OCI-LY7 (cell line): ENCODE measurements at regions not wholly inside any gene's neighbourhood (a gene's known extent, or its start where the extent isn't known, plus 50 kb on each side); places are given as distances from the start of the nearest gene placed in this dataset.

ENCODE experiments used
- BruUV-seq: library from RNA; stranded (reverse); fragments of 400-500 nt; replicated peaks from 2 replicates; lab custom pipeline; 2021; lab: Mats Ljungman, UMichigan
- CTCF ChIA-PET: fragments of 300-600 bp; sonication (Branson Sonifier 250); formaldehyde crosslinking; loops from one replicate; lab custom pipeline; 2022; ENCODE audit warnings: antibody characterized with exemption; ENCODE audit not compliant: unreplicated experiment; lab: Charles Lee
- POLR2A ChIA-PET: fragments of 300-600 bp; sonication (Branson Sonifier 250); formaldehyde crosslinking; loops from one replicate; lab custom pipeline; 2022; ENCODE audit warnings: antibody characterized with exemption; lab: Charles Lee
- DNase-seq: peaks from one replicate; pipeline ENCODE4 v3.0.0-alpha.2; 2015; ENCODE audit warnings: low spot score
- H2AFZ ChIP-seq: fragments of 200-600 bp; sonication (generic), shearing (Covaris generic); 2 replicates; pipeline ENCODE4 v1.6.1; 2014; ENCODE audit warnings: mild to moderate bottlenecking, antibody characterized with exemption, low read length, moderate library complexity
- H3K27ac ChIP-seq: fragments of 200-600 bp; sonication (generic); 2 replicates; pipeline ENCODE4 v1.5.1; 2014; ENCODE audit warnings: mixed run types, low read depth, mild to moderate bottlenecking, moderate library complexity, low read length, inconsistent platforms; ENCODE audit not compliant: poor library complexity, severe bottlenecking
- H3K36me3 ChIP-seq: fragments of 200-600 bp; sonication (generic); 2 replicates; pipeline ENCODE4 v1.6.1; 2014; ENCODE audit warnings: mild to moderate bottlenecking, antibody characterized with exemption, low read length, moderate library complexity, mixed read lengths; ENCODE audit not compliant: insufficient read depth
- H3K4me1 ChIP-seq: fragments of 200-600 bp; sonication (generic); 2 replicates; pipeline ENCODE4 v1.5.1; 2014; ENCODE audit warnings: mild to moderate bottlenecking, low read length; ENCODE audit not compliant: insufficient read depth, poor library complexity, severe bottlenecking
- H3K4me2 ChIP-seq: fragments of 200-600 bp; sonication (generic); 2 replicates; pipeline ENCODE4 v1.6.1; 2014; ENCODE audit warnings: mild to moderate bottlenecking, low read length
- H3K4me3 ChIP-seq: fragments of 200-600 bp; sonication (generic); 2 replicates; pipeline ENCODE4 v1.5.1; 2014; ENCODE audit warnings: mild to moderate bottlenecking, low read depth, low read length; ENCODE audit not compliant: poor library complexity, severe bottlenecking
- H3K79me2 ChIP-seq: fragments of 200-600 bp; sonication (generic); 2 replicates; pipeline ENCODE4 v1.6.1; 2016; ENCODE audit warnings: low read depth, mild to moderate bottlenecking, low read length, moderate library complexity, mixed read lengths; ENCODE audit not compliant: insufficient read depth
- H3K9me2 ChIP-seq: fragments of 200-600 bp; sonication (generic); 2 replicates; pipeline ENCODE4 v1.6.1; 2016; ENCODE audit warnings: mild to moderate bottlenecking, low read length, mixed read lengths; ENCODE audit not compliant: insufficient read depth
- H3K9me3 ChIP-seq: fragments of 200-600 bp; sonication (generic); 2 replicates; pipeline ENCODE4 v1.6.1; 2014; ENCODE audit warnings: mild to moderate bottlenecking, mixed run types, low read length, mixed read lengths
- H4K20me1 ChIP-seq: fragments of 200-600 bp; sonication (generic); 2 replicates; pipeline ENCODE4 v1.6.1; 2014; ENCODE audit warnings: mild to moderate bottlenecking, antibody characterized with exemption, low read length, moderate library complexity, mixed read lengths; ENCODE audit not compliant: insufficient read depth
- EZH2phosphoT487 ChIP-seq: fragments of 200-600 bp; sonication (generic); IDR thresholded peaks from 2 replicates; pipeline ENCODE4 v1.6.1; 2018; ENCODE audit warnings: low read depth, borderline replicate concordance, mild to moderate bottlenecking, mixed run types, antibody characterized with exemption, low read length, moderate library complexity, mixed read lengths
- intact Hi-C: fragments of 100-400 bp; cut with micrococcal nuclease; formaldehyde crosslinking; loops from one replicate; pipeline ENCODE4 v1.10.0; 2022; ENCODE audit not compliant: unreplicated experiment
- TF ChIP-seq, protein P1 (sequence below): fragments of 200-600 bp; sonication (generic); conservative IDR thresholded peaks from 2 replicates; pipeline ENCODE4 v1.5.1; 2014; ENCODE audit warnings: mild to moderate bottlenecking, antibody characterized with exemption, low read length, moderate library complexity, mixed read lengths

- Histone ChIP-seq H3K36me3 (no peaks in the 10 kb centered on the region), H3K4me3 (no peak overlapping the region), H4K20me1 (no peaks in the 10 kb centered on the region), H3K4me2 (no peak overlapping the region), H3K27ac (no peak overlapping the region), H3K4me1 (no peaks in the 10 kb centered on the region), H3K9me2 (no peaks in the 10 kb centered on the region), H3K79me2 (no peaks in the 10 kb centered on the region), H2AFZ (no peak overlapping the region), H3K9me3 (no peaks in the 10 kb centered on the region)
- no TSS peak for BruUV-seq
- no peak for DNase-seq
- ChIA-PET POLR2A (no interaction called here), CTCF (no interaction called here)
- no peak for TF ChIP-seq EZH2phosphoT487
- TF ChIP-seq, protein P1, sequence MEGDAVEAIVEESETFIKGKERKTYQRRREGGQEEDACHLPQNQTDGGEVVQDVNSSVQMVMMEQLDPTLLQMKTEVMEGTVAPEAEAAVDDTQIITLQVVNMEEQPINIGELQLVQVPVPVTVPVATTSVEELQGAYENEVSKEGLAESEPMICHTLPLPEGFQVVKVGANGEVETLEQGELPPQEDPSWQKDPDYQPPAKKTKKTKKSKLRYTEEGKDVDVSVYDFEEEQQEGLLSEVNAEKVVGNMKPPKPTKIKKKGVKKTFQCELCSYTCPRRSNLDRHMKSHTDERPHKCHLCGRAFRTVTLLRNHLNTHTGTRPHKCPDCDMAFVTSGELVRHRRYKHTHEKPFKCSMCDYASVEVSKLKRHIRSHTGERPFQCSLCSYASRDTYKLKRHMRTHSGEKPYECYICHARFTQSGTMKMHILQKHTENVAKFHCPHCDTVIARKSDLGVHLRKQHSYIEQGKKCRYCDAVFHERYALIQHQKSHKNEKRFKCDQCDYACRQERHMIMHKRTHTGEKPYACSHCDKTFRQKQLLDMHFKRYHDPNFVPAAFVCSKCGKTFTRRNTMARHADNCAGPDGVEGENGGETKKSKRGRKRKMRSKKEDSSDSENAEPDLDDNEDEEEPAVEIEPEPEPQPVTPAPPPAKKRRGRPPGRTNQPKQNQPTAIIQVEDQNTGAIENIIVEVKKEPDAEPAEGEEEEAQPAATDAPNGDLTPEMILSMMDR, result no peak
- intact Hi-C loops, result no loop called here
These were observed 261.2 kb downstream of the CBLL2 start for GRCh38 chrX:22533898-22534297.

GRCh38 chrX:22534643-22535042 is 261.9 kb downstream of the CBLL2 start:
- BruUV-seq, result no TSS peak
- H3K9me2 ChIP-seq, result no peaks in the 10 kb centered on the region
- intact Hi-C loops, result no loop called here
- H3K9me3 ChIP-seq, result no peaks in the 10 kb centered on the region
- no peaks in the 10 kb centered on the region for H3K4me1 ChIP-seq
- H3K36me3 ChIP-seq, result no peaks in the 10 kb centered on the region
- ChIA-PET POLR2A (interaction anchor here (0.6 kb wide), 1 partner anchor 1681 kb away, joined by 3 read pairs; no protein-coding TSS in a partner anchor), CTCF (no interaction called here)
- TF ChIP-seq EZH2phosphoT487, result no peak
- TF ChIP-seq, protein P1, result no peak
- DNase-seq, result no peak
- H3K79me2 ChIP-seq, result no peaks in the 10 kb centered on the region
- H4K20me1 ChIP-seq, result no peaks in the 10 kb centered on the region
- H3K27ac ChIP-seq, result no peak overlapping the region
- no peak overlapping the region for H3K4me3 ChIP-seq
- H2AFZ ChIP-seq, result no peak overlapping the region
- no peak overlapping the region for H3K4me2 ChIP-seq

- H3K27ac ChIP-seq, result no peak overlapping the region
- intact Hi-C loops, result no loop called here
- ChIA-PET POLR2A (interaction anchor here (0.7 kb wide), 2 partner anchors 56 to 60 kb away, joined by 4 read pairs; no protein-coding TSS in a partner anchor), CTCF (no interaction called here)
- no TSS peak for BruUV-seq
- H4K20me1 ChIP-seq, result no peaks in the 10 kb centered on the region
- no peaks in the 10 kb centered on the region for H3K36me3 ChIP-seq
- H3K4me2 ChIP-seq, result no peak overlapping the region
- no peaks in the 10 kb centered on the region for H3K9me2 ChIP-seq
- no peaks in the 10 kb centered on the region for H3K4me1 ChIP-seq
- no peaks in the 10 kb centered on the region for H3K9me3 ChIP-seq
- no peaks in the 10 kb centered on the region for H3K79me2 ChIP-seq
- no peak overlapping the region for H2AFZ ChIP-seq
- no peak for DNase-seq
- TF ChIP-seq, protein P1, result no peak
- TF ChIP-seq EZH2phosphoT487, result no peak
- no peak overlapping the region for H3K4me3 ChIP-seq
These were observed 264.1 kb downstream of the CBLL2 start for GRCh38 chrX:22536746-22537304.
